ENCODE measurements at regions not wholly inside any gene's neighbourhood (a gene's known extent, or its start where the extent isn't known, plus 50 kb on each side); places are given as distances from the start of the nearest gene placed in this dataset.
"Not testable (repeated sequence)": the region's sequence is repeated elsewhere in the genome, so short reads cannot be mapped to it uniquely, and the experiment has no call there.

DNA sequence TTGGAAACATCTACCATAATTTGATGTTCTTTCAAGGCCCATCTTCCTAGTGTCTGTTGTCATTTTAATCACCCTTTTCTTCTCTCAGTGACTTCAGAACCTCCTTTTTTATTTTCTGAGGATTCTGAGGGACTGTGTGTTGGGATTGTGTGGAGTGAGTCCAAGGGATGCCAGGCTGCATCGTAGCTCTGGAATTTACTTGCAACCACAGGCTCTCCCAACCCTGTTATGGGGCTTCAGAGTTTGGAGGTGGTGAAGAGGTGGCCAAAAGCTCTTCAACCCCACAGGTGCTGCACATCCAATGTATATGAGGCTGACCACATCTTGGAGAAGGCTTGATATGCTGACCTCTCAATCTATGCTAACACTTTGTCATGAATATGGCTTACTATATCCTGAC is 79.5 kb upstream of the GPR141 start:
- no peak overlapping the region for H3K9ac ChIP-seq
- no peaks in the 10 kb centered on the region for H3K4me1 ChIP-seq (ENCODE audit: low read depth, poor library complexity, severe bottlenecking)
- no peaks in the 10 kb centered on the region for H3K36me3 ChIP-seq (ENCODE audit: insufficient read depth)
- no peak overlapping the region for H3K4me2 ChIP-seq
- H3K4me3 ChIP-seq (IDR thresholded peaks at IDR 0.05; ENCODE audit: insufficient read depth, low read depth, low read length) = no peak overlapping the region
- TF ChIP-seq, protein P1, sequence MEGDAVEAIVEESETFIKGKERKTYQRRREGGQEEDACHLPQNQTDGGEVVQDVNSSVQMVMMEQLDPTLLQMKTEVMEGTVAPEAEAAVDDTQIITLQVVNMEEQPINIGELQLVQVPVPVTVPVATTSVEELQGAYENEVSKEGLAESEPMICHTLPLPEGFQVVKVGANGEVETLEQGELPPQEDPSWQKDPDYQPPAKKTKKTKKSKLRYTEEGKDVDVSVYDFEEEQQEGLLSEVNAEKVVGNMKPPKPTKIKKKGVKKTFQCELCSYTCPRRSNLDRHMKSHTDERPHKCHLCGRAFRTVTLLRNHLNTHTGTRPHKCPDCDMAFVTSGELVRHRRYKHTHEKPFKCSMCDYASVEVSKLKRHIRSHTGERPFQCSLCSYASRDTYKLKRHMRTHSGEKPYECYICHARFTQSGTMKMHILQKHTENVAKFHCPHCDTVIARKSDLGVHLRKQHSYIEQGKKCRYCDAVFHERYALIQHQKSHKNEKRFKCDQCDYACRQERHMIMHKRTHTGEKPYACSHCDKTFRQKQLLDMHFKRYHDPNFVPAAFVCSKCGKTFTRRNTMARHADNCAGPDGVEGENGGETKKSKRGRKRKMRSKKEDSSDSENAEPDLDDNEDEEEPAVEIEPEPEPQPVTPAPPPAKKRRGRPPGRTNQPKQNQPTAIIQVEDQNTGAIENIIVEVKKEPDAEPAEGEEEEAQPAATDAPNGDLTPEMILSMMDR (conservative IDR thresholded peaks at IDR 0.05; ENCODE audit: low read depth, low read length) = no peak
- H3K27me3 ChIP-seq (ENCODE audit: insufficient read depth, low read depth) = no peaks in the 10 kb centered on the region
- H3K79me2 ChIP-seq (ENCODE audit: insufficient read depth, low read depth) = no peaks in the 10 kb centered on the region
- no peak overlapping the region for H3K27ac ChIP-seq
- no peaks in the 10 kb centered on the region for H4K20me1 ChIP-seq (ENCODE audit: insufficient read depth)
- no peak overlapping the region for H2AFZ ChIP-seq (ENCODE audit: low read depth)

DNA sequence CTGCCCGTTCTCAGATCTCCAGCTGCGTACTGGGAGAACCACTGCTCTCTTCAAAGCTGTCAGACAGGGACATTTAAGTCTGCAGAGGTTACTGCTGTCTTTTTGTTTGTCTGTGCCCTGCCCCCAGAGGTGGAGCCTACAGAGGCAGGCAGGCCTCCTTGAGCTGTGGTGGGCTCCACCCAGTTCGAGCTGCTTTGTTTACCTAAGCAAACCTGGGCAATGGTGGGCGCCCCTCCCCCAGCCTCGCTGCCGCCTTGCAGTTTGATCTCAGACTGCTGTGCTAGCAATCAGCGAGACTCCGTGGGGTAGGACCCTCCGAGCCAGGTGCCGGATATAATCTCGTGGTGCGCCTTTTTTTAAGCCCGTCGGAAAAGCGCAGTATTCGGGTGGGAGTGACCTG is 66.2 kb upstream of the GPR141 start:
- not testable (repeated sequence) for H3K36me3 ChIP-seq (ENCODE audit: insufficient read depth); H3K9ac ChIP-seq; H3K27ac ChIP-seq; H4K20me1 ChIP-seq (ENCODE audit: insufficient read depth); H3K4me2 ChIP-seq; H3K79me2 ChIP-seq (ENCODE audit: insufficient read depth, low read depth); H2AFZ ChIP-seq (ENCODE audit: low read depth); H3K4me3 ChIP-seq (IDR thresholded peaks at IDR 0.05; ENCODE audit: insufficient read depth, low read depth, low read length); H3K4me1 ChIP-seq (ENCODE audit: low read depth, poor library complexity, severe bottlenecking); H3K27me3 ChIP-seq (ENCODE audit: insufficient read depth, low read depth)

DNA sequence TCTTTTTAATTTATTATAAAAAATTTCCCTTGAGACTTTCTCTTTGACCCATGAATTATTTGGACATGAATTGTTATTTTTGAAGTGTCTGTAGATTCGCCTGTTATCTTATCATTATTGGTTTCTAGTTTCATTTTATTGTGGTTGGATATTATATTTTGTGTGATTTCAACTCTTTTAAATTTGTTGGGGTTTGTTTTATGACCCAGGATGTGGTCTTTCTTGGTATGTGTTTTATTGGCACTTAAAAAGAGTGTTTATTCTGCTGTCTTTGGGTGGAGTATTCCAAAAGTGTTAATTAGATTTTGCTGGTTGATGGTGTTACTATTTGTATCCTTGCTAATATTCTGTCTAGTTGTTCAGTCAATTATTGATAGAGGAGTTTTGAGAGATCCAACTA is 50.5 kb upstream of the GPR141 start:
- Histone ChIP-seq H4K20me1 (ENCODE audit: insufficient read depth) (no peaks in the 10 kb centered on the region), H3K4me3 (IDR thresholded peaks at IDR 0.05; ENCODE audit: insufficient read depth, low read depth, low read length) (no peak overlapping the region), H3K36me3 (ENCODE audit: insufficient read depth) (no peaks in the 10 kb centered on the region), H3K9ac (no peak overlapping the region), H3K4me1 (ENCODE audit: low read depth, poor library complexity, severe bottlenecking) (no peaks in the 10 kb centered on the region), H3K27ac (no peak overlapping the region), H3K4me2 (no peak overlapping the region), H3K27me3 (ENCODE audit: insufficient read depth, low read depth) (no peaks in the 10 kb centered on the region), H3K79me2 (ENCODE audit: insufficient read depth, low read depth) (no peaks in the 10 kb centered on the region), H2AFZ (ENCODE audit: low read depth) (no peak overlapping the region)
- TF ChIP-seq, protein P1 (conservative IDR thresholded peaks at IDR 0.05; ENCODE audit: low read depth, low read length) = no peak
